ENCODE measurements at regions not wholly inside any gene's neighbourhood (a gene's known extent, or its start where the extent isn't known, plus 50 kb on each side); places are given as distances from the start of the nearest gene placed in this dataset.
"Not testable (repeated sequence)": the region's sequence is repeated elsewhere in the genome, so short reads cannot be mapped to it uniquely, and the experiment has no call there.

DNA sequence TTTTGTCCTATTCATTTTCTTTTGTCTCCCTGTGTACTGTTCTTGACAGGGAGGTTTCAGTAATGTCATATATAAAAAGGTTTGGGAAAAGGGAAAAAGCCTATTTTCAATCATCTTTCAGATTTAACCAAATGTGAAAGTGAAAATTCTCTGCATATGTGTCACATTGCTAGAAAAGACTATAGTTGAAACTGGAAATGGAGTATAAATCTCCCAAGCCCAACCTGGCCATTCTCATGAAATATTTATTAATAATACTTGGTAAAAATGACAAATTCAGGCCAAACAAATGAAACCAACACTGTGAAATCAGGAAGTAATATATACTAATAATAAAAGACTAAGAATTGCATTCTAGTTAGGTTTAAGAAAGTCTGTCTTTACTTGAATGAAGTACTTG lies 1129.2 kb downstream of the SLC16A7 start:
- H3K9ac ChIP-seq, result no peak overlapping the region
- TF ChIP-seq, protein P1, sequence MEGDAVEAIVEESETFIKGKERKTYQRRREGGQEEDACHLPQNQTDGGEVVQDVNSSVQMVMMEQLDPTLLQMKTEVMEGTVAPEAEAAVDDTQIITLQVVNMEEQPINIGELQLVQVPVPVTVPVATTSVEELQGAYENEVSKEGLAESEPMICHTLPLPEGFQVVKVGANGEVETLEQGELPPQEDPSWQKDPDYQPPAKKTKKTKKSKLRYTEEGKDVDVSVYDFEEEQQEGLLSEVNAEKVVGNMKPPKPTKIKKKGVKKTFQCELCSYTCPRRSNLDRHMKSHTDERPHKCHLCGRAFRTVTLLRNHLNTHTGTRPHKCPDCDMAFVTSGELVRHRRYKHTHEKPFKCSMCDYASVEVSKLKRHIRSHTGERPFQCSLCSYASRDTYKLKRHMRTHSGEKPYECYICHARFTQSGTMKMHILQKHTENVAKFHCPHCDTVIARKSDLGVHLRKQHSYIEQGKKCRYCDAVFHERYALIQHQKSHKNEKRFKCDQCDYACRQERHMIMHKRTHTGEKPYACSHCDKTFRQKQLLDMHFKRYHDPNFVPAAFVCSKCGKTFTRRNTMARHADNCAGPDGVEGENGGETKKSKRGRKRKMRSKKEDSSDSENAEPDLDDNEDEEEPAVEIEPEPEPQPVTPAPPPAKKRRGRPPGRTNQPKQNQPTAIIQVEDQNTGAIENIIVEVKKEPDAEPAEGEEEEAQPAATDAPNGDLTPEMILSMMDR (conservative IDR thresholded peaks at IDR 0.05; ENCODE audit: low read depth, low read length), result no peak
- no peak overlapping the region for H2AFZ ChIP-seq (ENCODE audit: low read depth)
- H3K79me2 ChIP-seq (ENCODE audit: insufficient read depth, low read depth), result no peaks in the 10 kb centered on the region
- H3K4me1 ChIP-seq (ENCODE audit: low read depth, poor library complexity, severe bottlenecking), result peaks cover 11% of the 10 kb centered on the region
- H3K36me3 ChIP-seq (ENCODE audit: insufficient read depth), result no peaks in the 10 kb centered on the region
- no peaks in the 10 kb centered on the region for H3K27me3 ChIP-seq (ENCODE audit: insufficient read depth, low read depth)
- no peak overlapping the region; the same call in 1 of the 2 replicates for H3K4me2 ChIP-seq
- no peak overlapping the region for H3K27ac ChIP-seq
- H3K4me3 ChIP-seq (IDR thresholded peaks at IDR 0.05; ENCODE audit: insufficient read depth, low read depth, low read length), result no peak overlapping the region
- H4K20me1 ChIP-seq (ENCODE audit: insufficient read depth), result no peaks in the 10 kb centered on the region

DNA sequence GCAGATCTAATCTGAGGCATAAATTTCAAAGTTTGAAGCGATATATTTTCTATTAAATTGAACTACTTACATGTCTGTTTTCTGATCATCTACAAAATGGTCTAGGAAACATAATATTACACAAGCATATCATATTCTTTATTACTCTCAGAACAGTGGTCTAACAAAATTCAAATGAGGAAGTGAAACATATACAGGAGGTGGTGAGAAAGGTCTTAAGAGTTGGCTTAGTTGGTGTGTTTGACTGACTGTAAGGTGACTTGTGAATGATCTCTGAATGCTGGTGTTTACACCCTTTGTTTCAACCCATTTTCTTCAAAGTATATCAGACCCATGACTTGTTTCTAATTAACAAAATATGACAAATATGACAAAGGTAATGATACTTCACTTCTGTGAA lies 1156.8 kb downstream of the SLC16A7 start:
- Histone ChIP-seq H3K4me2 (no peak overlapping the region), H3K9ac (no peak overlapping the region), H2AFZ (ENCODE audit: low read depth) (no peak overlapping the region), H3K36me3 (ENCODE audit: insufficient read depth) (no peaks in the 10 kb centered on the region), H3K4me1 (ENCODE audit: low read depth, poor library complexity, severe bottlenecking) (no peaks in the 10 kb centered on the region), H3K4me3 (IDR thresholded peaks at IDR 0.05; ENCODE audit: insufficient read depth, low read depth, low read length) (no peak overlapping the region), H3K27ac (no peak overlapping the region), H4K20me1 (ENCODE audit: insufficient read depth) (no peaks in the 10 kb centered on the region), H3K27me3 (ENCODE audit: insufficient read depth, low read depth) (no peaks in the 10 kb centered on the region), H3K79me2 (ENCODE audit: insufficient read depth, low read depth) (no peaks in the 10 kb centered on the region)
- TF ChIP-seq, protein P1 (conservative IDR thresholded peaks at IDR 0.05; ENCODE audit: low read depth, low read length), result no peak

DNA sequence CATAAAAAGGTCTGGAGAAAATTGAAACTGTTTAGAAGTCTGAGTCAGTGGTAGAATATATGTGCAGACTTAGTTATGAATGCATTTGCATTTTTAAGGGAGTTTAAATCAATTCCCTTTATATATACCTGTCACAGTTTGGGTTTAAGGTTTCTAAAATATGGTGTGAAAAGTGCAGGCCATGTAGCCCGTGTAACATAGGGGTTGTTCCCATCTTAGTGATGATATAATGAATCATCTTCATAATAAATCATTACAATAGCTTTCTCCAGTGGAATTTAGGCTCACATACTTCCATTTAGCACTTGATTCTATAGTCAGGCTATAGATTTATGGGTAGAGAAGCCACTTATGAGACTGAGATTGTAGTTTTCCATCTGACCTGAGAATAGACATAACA lies 1162.4 kb downstream of the SLC16A7 start:
- Histone ChIP-seq H3K4me2 (no peak overlapping the region), H3K4me1 (ENCODE audit: low read depth, poor library complexity, severe bottlenecking) (peaks cover 19% of the 10 kb centered on the region), H3K36me3 (ENCODE audit: insufficient read depth) (no peaks in the 10 kb centered on the region), H3K27me3 (ENCODE audit: insufficient read depth, low read depth) (no peaks in the 10 kb centered on the region), H2AFZ (ENCODE audit: low read depth) (no peak overlapping the region), H3K9ac (no peak overlapping the region), H3K79me2 (ENCODE audit: insufficient read depth, low read depth) (no peaks in the 10 kb centered on the region), H4K20me1 (ENCODE audit: insufficient read depth) (no peaks in the 10 kb centered on the region), H3K27ac (no peak overlapping the region), H3K4me3 (IDR thresholded peaks at IDR 0.05; ENCODE audit: insufficient read depth, low read depth, low read length) (no peak overlapping the region)
- TF ChIP-seq, protein P1 (conservative IDR thresholded peaks at IDR 0.05; ENCODE audit: low read depth, low read length), result no peak

DNA sequence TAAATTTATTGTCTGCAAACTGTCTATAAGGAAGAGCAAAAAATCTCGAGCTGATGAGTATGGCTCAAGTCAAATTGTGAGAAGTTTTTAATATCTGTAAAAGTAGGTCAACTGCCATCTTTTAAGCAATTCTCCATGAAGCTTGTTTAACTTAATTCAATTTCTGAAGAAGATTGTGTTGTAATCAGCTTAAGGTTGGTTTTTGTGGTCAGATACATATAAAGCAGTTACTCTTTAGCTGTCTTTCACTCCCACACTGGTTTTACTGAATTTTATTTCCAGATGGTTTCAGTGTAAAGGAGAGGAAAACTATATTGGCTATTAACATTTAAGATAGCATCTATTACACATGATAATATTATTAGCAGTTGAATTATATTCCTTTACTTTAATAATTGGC lies 1165.1 kb downstream of the SLC16A7 start:
- Histone ChIP-seq H3K27me3 (ENCODE audit: insufficient read depth, low read depth) (no peaks in the 10 kb centered on the region), H3K4me3 (IDR thresholded peaks at IDR 0.05; ENCODE audit: insufficient read depth, low read depth, low read length) (no peak overlapping the region), H3K79me2 (ENCODE audit: insufficient read depth, low read depth) (no peaks in the 10 kb centered on the region), H2AFZ (ENCODE audit: low read depth) (peak overlapping the region; percentile 8; the same call in 1 of the 2 replicates), H3K36me3 (ENCODE audit: insufficient read depth) (no peaks in the 10 kb centered on the region), H3K27ac (peak overlapping the region; percentile 26; the same call in 1 of the 2 replicates), H3K4me2 (peak overlapping the region; percentile 33), H4K20me1 (ENCODE audit: insufficient read depth) (no peaks in the 10 kb centered on the region), H3K9ac (no peak overlapping the region), H3K4me1 (ENCODE audit: low read depth, poor library complexity, severe bottlenecking) (peaks cover 19% of the 10 kb centered on the region)
- TF ChIP-seq, protein P1 (conservative IDR thresholded peaks at IDR 0.05; ENCODE audit: low read depth, low read length), result no peak

DNA sequence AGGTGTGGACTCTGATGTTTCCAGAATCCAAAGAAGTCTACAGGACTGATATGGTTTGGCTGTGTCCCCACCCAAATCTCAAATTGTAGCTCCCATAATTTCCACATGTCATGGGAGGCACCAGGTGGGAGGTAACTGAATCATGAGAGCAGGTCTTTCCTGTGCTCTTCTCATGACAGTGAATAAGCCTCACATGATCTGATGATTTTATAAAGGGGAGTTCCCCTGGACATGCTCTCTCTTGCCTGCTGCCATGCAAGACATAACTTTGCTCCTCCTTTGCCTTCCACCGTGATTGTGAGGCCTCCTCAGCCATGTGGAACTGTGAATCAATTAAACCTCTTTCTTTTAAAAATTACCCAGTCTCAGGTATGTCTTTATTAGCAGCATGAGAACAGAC lies 1205.3 kb downstream of the SLC16A7 start:
- H3K4me1 ChIP-seq (ENCODE audit: low read depth, poor library complexity, severe bottlenecking); H3K4me2 ChIP-seq; H3K4me3 ChIP-seq (IDR thresholded peaks at IDR 0.05; ENCODE audit: insufficient read depth, low read depth, low read length); H4K20me1 ChIP-seq (ENCODE audit: insufficient read depth); H2AFZ ChIP-seq (ENCODE audit: low read depth); H3K79me2 ChIP-seq (ENCODE audit: insufficient read depth, low read depth); H3K27me3 ChIP-seq (ENCODE audit: insufficient read depth, low read depth); H3K9ac ChIP-seq; H3K36me3 ChIP-seq (ENCODE audit: insufficient read depth); H3K27ac ChIP-seq: not testable (repeated sequence)
